ENCODE measurements at regions not wholly inside any gene's neighbourhood (a gene's known extent, or its start where the extent isn't known, plus 50 kb on each side); places are given as distances from the start of the nearest gene placed in this dataset.
"Not testable (repeated sequence)": the region's sequence is repeated elsewhere in the genome, so short reads cannot be mapped to it uniquely, and the experiment has no call there.

DNA sequence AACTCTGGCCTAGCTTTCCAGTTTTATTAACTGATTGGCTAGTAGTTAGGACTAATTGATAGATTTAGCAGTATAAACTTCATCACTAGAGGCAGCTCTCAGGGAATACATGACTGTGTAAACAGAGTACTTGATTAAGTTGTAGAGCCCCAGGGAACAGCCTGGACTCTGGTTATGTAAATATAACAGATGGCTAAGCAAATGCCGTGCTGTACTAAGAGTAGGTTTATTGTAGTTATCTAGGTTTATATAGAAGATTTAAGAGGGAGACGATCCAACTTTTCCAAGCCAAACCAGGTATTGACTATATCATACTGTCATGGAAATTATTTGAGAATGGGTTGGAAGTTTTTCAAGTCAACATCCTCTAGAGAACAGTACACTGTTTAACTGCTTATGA is 463.4 kb upstream of the GRID2 start:
- DNase-seq = no peak

DNA sequence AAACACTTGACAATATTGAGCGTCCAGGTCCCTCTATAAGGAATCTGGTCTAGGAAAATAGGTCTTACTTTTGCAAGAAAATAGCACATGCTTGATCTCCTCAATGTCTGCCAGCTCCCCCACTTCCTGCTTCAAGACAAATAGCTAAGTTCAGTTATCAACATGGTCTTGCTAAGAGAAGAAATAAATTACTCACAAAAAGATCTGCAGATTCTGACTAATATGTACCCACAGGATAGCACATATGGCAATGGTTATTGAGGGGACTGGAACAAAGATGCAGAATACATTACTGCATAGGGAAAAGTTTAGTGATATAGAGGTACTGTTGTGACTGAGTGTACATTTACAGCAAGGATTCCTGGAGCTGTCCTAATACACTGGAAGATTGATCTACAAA is 457.5 kb upstream of the GRID2 start:
- no peak for DNase-seq

DNA sequence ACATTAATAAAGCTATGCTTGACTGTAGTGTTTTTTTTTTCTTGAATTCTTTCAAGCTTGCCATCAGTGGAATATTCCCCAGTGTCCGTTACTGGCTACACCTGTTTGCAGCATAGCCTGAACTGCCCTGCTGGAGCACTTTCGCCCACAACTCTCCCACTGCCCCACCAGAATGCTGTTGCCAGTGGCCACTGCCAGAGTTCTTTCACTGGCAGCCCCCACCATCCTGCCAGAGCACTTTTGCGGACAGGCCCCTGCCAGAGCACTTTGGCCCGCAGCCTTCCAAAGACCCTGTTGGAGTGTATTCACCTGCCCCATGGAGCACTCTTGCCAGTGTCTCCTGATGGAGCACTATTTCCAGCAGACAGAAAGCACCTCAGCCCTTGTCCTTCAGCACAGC is 452.3 kb upstream of the GRID2 start:
- no peak for DNase-seq

DNA sequence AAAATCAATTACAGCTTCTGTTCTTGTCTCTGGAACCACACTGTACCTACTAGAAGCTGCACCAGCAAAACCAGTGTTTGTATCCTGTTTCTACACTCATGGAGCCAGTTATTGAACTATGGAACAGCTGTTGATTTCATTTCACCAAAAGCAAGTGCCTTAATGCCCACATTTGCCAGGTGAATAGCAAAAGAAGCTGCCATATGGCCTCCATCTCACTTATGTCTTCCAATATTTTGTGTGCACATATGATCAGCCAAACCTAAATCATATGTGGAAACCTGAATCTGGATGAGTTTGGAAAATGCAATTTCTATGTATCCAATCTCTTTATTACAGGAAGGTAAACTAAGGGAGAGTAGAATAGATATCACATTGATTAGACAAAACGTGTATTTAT is 415.8 kb upstream of the GRID2 start:
- no peak for DNase-seq

DNA sequence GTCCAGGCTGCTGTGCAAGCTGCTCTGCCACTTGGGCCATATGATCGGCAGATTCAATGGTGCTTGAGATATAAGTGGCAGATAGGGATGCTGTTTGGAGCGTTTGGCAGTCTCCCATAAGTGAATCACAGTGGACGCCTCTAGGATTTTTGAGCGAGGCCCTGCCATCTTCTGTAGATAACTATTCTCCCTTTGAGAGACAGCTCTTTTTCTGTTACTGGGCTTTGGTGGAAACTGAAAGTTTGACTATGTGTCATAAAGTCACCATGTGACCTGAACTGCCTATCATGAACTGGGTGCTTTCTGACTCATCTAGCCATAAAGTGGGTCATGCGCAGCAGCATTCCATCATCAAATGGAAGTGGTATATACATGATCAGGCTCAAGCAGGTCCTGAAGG is 412.5 kb upstream of the GRID2 start:
- DNase-seq = not testable (repeated sequence)

DNA sequence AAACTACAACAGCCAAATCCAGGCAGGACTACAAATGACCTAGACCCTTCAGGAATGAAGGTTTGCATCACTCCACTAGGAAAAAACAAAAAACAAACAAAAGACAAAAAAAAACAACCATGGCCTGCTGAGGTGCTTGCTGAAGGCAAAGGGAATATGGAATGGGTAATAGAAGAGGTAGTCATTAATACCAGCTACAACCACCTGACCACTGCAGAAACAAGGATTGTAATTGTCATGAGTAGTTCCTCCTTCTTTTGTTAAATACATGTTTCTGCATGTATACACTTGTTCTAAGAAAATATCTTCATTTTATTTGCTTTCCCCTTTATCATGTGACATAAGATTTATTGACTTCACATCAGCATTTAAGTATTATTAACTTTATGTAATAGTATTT is 409.8 kb upstream of the GRID2 start:
- DNase-seq = no peak

DNA sequence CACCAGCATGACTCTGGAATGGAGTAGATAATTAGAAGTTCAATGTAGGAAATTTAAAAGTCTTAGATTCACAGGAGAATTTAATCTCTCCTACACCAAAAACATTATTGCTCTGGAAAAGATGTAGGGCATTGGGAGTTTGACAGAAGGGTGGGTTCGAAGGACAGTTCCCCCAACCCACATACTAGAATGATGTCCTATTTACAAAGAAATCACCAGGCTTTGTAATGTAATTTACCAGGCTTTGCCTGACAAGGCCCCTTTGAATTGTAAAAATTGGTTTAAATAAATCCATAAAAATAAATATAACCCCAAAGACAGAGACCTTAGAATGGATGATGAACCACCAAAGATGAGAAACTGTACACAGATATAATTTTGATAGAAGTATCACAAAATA is 399.2 kb upstream of the GRID2 start:
- DNase-seq = no peak

DNA sequence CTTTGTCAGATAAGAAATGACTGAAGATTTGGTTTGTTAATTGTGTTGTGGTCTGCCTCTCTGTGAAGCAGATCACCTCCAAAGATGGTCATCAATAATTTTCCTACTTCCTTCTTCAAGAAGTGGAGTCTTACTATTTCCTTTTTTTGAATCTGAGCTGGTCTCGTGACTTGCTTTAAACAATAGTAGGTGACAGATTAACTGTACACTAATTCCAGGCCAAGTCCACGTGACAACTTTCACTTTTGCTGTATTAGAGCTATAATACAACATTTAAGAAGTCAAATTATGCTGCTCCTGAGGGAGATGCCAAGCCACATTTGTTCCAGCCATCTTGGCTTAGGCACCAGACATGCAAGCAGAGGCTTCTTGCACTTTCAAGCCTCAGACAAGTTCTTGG is 393.8 kb upstream of the GRID2 start:
- no peak for DNase-seq

DNA sequence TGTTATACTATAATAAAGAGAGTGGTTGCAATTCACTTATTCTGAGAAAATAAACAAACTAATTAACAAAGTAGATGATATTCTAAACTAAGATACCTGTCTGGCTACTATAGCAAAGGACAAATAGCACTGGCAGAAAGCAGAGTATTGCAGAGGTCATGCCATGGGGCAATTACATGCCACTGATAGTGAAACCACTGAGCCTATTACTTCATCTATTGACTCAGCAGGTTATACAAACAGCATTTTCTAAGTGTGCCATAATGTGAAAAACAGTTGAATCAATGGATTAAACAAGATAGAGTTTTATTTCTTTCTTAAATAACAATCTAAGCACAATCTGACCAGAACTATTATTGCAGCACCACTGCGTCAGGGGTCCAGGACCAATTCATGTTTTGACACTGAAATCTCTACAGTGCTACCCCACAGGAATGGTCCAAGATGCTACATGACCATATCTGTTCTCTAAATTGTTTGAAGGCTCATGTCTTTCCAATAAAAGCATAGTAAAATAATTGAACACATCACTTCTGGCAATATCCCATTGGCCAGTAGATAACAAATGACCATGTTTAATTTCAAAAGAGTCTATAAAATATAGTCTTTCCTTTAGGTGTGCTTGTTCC is 389.5 kb upstream of the GRID2 start:
- no peak for DNase-seq

DNA sequence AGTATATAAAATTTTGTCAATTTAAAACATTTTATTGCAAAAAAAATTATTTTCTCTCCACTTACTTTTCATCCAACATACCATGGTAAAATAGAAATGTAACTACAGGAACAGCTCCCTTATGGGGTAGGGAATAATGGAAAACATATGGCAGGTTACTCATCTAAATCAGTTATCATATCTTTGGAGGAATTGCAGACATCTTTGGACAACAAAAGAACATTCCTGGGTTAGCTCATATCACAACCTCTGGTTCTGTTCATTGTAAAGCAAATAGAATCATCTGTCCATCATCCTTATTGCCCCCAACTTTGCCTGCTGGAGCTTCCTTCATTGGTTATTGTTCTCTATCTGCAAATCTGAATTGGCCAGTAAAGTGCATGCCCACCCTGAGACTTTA is 387.5 kb upstream of the GRID2 start:
- DNase-seq = no peak

DNA sequence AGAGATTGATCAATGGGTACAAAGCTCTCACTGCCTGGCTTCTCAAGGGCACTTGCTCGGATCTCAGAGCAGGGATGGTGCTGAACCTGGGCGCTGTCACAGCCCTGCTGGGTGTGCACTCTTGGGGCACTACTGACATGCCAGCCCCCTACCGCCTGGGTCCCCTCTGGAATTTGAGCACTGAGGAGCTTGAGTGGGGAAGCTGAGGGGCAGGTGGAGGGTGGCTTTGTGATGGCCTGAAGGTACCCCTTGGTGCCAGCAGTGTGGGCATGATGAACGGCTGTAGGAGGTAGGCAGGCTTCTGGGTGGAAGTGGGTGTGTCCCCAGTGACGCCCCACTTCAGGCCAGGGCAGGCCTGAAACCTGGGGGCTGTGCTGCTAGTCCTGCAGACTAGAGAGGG is 379.1 kb upstream of the GRID2 start:
- DNase-seq = no peak

DNA sequence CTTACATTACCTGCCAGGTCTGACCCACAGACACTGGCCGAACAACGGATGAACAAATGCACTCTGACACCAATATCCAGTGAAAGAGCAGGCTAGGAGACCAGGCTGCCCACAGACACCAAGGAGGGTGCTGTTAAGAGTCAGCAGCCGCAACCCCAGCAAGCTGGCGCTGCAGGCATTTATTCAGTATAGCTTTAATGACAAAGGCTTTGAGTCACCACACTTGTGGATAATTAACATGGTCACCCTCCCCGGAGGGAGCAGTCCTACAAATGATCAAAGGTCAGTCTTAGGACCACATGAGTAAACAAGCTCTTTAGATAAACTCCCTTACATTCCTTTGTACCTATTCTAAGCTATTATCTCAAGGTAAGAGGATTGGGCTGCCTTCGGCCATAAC is 368.5 kb upstream of the GRID2 start:
- DNase-seq = no peak

DNA sequence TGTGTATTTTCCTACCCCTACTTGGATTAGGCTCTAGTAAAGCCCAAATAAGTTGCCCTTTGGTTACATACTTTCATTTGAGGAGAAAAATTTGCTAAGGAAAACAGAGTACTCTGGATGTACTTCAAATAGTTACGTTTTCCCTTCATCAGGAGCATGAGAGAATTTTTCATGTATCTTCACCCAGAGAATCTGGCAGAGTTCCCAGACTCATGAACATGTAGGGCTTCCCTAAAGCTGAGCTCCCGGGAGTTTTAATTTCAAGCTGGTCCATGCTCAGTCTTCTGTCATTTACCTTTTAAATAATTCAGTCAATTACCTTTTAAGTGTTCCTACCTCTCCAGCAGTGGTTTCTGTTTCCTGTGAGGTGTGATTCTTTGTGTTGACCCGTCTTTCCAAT is 367.5 kb upstream of the GRID2 start:
- DNase-seq = peak; percentile 7

DNA sequence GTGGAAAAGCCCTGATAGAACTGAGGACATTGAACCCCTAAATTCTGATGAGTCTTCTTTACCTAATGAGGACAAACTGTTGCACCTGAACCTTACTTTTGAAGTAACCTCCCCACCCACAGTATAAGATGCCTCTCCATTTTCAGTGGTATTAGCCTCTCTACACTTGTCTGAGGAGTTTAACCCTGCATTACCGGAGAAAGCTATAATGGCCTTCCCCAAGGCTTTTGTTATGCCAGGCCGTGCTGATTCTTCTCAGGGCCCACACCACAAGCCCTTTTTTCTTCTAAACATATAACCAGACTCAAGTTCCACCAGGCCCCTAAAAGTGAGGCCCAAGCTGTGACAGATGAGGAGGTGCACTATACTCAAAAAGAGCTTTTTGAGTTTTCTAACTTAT is 345.8 kb upstream of the GRID2 start:
- no peak for DNase-seq

DNA sequence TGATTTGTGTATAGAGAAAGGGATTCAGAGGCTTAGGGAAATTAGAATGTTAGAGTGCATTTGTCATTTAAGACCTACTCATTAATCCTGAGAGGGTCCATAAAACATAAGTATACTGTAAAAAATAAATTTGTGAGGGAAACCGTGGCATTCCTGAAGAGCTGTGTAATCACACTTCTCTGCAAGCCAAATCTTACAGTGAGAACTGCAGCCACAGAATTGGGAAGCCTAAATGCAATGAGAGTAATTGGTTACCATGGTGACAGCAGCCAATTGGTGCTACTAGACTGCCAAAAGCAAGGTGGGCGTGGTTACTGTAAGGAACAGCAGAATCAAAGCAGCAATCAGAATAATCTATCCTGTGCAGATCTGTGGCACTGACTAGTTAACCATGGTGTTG is 345.2 kb upstream of the GRID2 start:
- no peak for DNase-seq

DNA sequence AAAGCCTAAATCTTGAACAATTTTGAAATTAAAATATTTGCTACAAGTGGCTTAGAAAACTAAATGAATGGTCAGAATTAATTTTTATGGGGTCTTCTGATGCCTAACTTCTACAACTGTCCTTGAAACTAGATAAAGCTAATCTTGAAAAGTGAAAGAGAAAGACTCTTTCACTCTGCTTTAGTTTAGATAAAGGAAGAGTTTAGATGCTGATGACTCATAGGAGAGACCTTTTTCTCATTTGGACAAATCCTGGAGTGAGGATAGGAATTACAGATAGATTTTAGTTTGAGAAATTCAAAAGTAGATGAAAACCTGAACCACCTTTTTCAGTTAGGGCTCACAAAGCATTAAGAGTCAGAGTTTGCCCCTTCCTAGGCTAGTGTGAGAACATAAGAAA is 342.3 kb upstream of the GRID2 start:
- no peak for DNase-seq

DNA sequence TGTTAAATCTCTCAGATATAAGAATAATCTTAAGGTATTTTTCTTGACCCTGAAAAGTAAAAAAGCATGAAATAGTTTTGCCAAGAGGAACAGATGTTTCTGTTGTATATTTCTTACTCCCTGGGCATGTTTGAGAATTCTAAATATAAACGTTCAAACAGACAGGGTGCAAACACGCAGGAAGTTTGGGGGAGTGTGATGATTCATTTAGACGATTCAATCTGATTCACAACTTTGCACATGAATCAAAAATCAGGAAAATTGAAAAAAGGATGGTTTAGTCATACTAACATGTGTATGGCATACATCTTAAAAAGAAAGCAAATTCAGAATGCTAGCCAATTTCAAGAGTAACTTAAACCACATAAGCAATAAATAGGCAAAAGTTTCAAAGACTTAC is 340.3 kb upstream of the GRID2 start:
- no peak for DNase-seq

DNA sequence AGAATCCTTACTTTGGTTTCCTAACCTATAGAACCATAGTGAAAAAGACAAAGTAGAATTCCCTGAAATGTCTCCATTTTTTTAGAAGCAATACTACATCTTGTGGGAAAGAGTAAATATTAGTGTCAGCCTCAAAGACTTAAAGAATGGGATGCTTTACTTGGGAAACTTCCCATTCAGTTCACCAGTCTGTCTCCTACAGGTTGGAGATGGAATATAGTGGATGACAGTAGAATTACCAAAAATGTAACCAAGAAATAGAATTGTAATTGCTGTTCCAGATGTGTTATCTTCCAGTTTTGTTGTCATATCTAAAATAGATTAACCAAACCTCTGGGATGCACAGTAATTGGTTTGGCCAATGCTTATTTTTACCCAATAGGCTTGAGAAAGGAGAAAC is 338.6 kb upstream of the GRID2 start:
- no peak for DNase-seq

DNA sequence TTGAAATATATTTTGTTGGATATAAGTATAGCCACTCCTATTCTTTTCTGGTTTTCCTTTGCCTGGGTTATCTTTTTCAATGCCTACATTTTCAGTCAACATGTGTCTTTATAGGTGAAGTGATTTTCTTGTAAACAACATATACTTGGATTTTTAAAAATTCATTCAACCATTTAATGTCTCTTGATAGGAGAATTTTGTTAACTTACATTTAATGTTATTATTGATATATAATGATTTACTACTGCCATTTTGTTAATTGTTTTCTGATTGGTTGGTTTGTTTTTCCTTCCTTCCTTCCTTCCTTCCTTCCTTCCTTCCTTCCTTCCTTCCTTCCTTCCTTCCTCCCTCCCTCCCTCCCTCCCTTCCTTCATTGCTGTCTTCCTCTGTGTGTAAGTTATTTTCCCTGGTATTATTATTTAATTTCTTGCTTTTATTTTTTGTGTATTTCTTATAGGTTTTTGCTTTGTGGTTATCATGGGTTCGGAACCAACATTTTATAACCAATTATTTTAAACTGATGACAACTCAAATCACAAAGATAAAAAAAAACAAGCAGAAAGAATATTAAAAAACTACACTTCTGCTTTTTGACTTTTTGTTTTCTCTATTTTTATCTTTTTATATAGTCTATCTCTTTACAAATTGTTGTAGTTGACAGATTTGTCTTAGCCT is 330.1 kb upstream of the GRID2 start:
- no peak for DNase-seq

DNA sequence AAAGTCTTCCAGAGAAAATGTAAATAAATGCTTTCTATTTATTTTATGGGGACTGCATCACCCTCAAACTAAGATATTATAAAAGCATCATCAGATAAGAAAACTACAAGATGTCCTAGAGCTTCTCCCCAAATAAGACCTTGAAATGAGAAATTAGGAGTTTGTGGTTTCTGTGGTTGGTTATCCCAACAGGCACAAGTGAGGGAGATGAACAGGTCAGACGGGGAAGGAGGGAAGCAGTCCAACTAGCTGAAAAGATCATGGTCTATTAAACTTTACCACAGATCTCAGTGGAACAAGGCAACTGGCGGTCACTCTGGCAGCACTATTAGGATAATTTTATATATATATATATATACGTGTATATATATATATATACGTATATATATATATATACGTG is 319.3 kb upstream of the GRID2 start:
- DNase-seq = no peak

DNA sequence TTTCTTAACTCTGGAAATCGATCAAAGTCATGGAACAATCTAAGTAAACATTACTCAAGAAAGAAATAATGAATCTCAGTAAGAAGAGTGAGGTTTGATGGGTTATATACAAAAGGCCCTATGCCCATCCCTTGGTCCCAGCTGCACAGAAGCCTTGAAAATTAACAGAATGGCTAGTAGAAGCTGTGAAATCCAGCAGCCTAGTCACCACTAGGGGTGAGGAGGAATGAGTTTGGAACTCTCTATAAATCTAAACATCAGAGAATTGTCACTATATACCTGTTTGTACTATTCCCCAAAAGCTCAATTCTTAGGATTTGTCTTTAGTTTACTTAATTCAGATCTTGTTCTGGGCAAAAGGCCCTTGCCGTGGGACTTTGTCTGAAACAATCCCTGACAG is 313.9 kb upstream of the GRID2 start:
- no peak for DNase-seq

DNA sequence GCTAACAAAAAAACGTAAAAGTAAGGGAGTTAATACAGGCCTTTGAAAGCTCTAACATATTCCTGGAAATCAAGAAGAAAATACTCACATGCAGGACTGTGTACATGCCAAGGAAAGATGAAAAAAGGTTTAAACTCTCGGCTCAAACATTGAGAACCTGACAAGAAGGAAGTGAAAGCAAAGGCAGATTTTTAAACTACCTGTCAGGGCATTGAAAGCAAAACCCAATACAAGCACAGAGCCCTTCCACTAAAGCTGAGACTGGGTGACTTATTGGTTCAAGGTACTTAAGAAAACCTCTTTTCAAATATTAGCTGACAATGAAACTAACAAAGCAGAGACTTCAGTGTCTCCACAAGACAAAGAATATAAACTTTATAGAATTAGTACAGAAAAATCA is 313.0 kb upstream of the GRID2 start:
- DNase-seq = no peak

DNA sequence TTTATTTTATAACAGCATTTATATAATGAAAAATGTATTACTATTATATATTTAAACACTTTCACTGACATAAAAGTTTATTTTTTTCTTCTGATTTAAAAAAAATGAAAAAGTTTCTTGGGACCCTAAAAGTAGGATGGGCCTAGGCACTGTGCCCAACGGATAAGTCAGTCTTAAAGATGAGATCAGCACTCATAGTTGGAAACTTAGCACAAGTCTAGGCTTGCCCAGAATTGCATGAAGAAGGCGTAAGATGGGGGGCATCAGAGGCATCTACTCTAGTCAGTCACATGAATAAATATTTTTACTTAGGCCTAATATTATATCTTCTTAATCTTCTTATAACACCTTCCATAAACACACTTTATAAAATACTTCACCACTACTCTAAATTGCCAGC is 306.7 kb upstream of the GRID2 start:
- DNase-seq = no peak

DNA sequence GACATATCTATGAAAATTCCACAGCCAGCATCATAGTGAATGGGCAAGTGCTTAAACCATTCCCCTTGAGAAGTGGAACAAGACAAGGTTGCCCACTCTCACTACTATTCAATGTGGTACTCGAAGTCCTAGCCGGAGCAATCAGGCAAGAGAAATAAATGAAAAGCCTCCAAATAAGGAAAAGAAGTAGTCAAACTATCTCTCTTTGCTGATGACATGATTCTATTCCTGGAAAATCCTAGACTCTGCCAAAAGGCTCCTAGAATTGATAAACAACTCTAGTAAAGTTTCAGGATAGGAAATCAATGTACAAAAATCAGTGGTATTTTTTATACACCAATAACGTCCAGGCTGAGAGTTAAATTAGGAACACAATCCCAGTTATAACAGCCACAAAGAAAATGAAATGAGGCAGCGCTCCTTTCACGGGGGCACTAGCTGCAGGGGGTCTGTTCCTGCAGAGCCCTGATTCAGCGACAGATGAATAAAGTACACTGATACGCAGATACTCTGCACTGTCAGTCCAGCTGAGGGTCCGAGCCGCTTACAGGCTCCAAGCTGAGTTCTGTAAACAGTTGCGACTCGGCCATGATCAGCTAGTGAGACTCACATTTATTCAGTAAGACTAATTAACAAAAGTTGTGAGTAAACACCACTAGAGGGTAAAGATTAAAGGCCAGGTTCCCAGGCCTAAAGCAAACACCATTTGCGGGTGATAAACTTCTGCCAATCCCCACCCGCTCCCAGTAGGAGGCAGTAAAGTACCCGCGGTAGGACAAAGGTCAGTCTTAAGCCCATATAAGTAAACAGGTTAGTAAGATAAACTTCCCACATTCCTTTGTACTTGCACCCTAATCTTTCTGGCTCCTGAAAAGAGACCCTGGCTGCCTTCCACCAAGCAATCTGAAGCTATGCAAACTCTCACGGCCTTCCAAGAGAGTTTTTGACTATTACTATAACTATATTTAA is 290.6 kb upstream of the GRID2 start:
- no peak for DNase-seq
